ENCODE measurements at regions not wholly inside any gene's neighbourhood (a gene's known extent, or its start where the extent isn't known, plus 50 kb on each side); places are given as distances from the start of the nearest gene placed in this dataset.

DNA sequence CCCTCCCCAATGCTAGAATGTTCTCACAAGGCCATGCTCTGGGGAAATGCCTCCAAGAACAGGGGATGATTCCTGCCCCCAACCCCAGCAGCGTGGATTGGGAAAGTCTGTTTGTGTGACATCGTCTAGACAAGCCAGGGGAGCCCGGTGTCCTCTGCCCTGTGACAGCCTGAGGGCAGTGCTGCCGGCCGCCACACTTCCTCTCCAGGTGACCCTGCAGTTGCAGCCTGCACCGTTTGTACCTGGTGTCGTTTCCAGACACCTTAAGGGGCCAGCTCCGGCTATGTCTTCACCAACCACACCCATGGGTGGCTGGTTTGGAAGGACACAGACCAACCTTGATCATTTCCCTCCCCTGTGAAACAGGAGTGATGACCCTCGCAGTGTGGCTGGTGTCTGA is 372.6 kb downstream of the BCL11B start:
- TF ChIP-seq, protein P1, sequence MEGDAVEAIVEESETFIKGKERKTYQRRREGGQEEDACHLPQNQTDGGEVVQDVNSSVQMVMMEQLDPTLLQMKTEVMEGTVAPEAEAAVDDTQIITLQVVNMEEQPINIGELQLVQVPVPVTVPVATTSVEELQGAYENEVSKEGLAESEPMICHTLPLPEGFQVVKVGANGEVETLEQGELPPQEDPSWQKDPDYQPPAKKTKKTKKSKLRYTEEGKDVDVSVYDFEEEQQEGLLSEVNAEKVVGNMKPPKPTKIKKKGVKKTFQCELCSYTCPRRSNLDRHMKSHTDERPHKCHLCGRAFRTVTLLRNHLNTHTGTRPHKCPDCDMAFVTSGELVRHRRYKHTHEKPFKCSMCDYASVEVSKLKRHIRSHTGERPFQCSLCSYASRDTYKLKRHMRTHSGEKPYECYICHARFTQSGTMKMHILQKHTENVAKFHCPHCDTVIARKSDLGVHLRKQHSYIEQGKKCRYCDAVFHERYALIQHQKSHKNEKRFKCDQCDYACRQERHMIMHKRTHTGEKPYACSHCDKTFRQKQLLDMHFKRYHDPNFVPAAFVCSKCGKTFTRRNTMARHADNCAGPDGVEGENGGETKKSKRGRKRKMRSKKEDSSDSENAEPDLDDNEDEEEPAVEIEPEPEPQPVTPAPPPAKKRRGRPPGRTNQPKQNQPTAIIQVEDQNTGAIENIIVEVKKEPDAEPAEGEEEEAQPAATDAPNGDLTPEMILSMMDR (IDR thresholded peaks at IDR 0.05), result no peak
- TF ChIP-seq ZFX (IDR thresholded peaks at IDR 0.05; ENCODE audit: borderline replicate concordance), result no peak
